Fibroblast of the aortic adventitia (primary cell): ENCODE measurements at regions not wholly inside any gene's neighbourhood (a gene's known extent, or its start where the extent isn't known, plus 50 kb on each side); places are given as distances from the start of the nearest gene placed in this dataset.

Experiments
- DNase-seq: peaks from one replicate; pipeline ENCODE4 v3.0.0-alpha.2; 2010; ENCODE audit warnings: low read depth
- H3K4me3 ChIP-seq: 2 replicates; pipeline ENCODE4 v1.5.1; 2011; ENCODE audit warnings: low read depth, mild to moderate bottlenecking, control low read depth, low read length, moderate library complexity
- CTCF ChIP-seq: IDR thresholded peaks from 2 replicates; pipeline ENCODE4 v1.5.1; 2011; ENCODE audit warnings: mild to moderate bottlenecking, low read length, control low read depth, inconsistent platforms; ENCODE audit not compliant: insufficient read depth

DNA sequence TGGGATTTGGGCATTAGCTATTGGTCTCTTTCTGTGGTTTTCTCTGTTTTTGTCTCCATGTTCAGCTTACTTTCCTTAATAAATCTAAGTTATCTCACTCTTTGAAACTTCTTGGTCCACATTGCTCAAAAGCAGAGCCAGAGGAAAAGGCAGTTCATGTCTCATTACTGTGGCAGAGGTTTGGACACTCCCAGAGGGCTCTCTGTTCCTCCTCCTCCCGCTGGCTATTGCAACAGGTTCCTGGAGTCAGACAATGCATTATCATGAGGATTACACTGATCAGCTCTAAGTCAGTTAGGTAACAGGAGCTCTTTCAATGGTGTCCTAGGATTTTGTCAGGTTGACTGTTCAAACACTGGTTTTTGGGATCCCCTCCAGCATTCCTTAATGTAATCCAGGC lies 298.8 kb downstream of the NDFIP2 start:
- TF ChIP-seq CTCF = no peak
- DNase-seq = peak; percentile 90
- H3K4me3 ChIP-seq = peak overlapping the region; percentile 49

- no peak for DNase-seq
- no peak for TF ChIP-seq CTCF
- no peak overlapping the region for H3K4me3 ChIP-seq
Measured at GRCh38 chr13:79778741-79779460, 297.9 kb downstream of the NDFIP2 start.

- no peak overlapping the region for H3K4me3 ChIP-seq
- TF ChIP-seq CTCF = no peak
- no peak for DNase-seq
Measured at GRCh38 chr13:79777504-79777903, 296.5 kb downstream of the NDFIP2 start.

GRCh38 chr13:79776531-79777295 lies 295.8 kb downstream of the NDFIP2 start:
- H3K4me3 ChIP-seq = no peak overlapping the region
- no peak for TF ChIP-seq CTCF
- DNase-seq = peak; percentile 65

- no peak overlapping the region for H3K4me3 ChIP-seq
- TF ChIP-seq CTCF = peak; percentile 75
- peak; percentile 90 for DNase-seq
Measured at GRCh38 chr13:79775830-79776229, 294.9 kb downstream of the NDFIP2 start.

- no peak for TF ChIP-seq CTCF
- DNase-seq = no peak
- H3K4me3 ChIP-seq = no peak overlapping the region
Measured at GRCh38 chr13:79772811-79773210, 291.9 kb downstream of the NDFIP2 start.

- DNase-seq = no peak
- TF ChIP-seq CTCF = no peak
- no peak overlapping the region for H3K4me3 ChIP-seq
Measured at GRCh38 chr13:79771493-79771892, 290.5 kb downstream of the NDFIP2 start.
